BE2C (cell line): ENCODE measurements at regions not wholly inside any gene's neighbourhood (a gene's known extent, or its start where the extent isn't known, plus 50 kb on each side); places are given as distances from the start of the nearest gene placed in this dataset.

Source experiments
- DNase-seq: peaks from one replicate; pipeline ENCODE4 v3.0.0-alpha.2; 2020
- H3K27me3 ChIP-seq: fragments of 250-450 bp; sonication (Bioruptor Pico); 2 replicates; pipeline ENCODE4 v1.5.1; 2020; ENCODE audit warnings: mild to moderate bottlenecking
- H3K36me3 ChIP-seq: fragments of 250-450 bp; sonication (Bioruptor Pico); 2 replicates; pipeline ENCODE4 v1.5.1; 2020; ENCODE audit warnings: mild to moderate bottlenecking
- H3K4me1 ChIP-seq: fragments of 250-450 bp; sonication (Bioruptor Pico); 2 replicates; pipeline ENCODE4 v1.5.1; 2020
- H3K4me3 ChIP-seq: 2 replicates; pipeline ENCODE4 v1.5.1; 2011; ENCODE audit warnings: low read depth, low read length
- H3K9me3 ChIP-seq: fragments of 250-450 bp; sonication (Bioruptor Pico); 2 replicates; pipeline ENCODE4 v1.5.1; 2020
- CTCF ChIP-seq: IDR thresholded peaks from 2 replicates; pipeline ENCODE4 v1.5.1; 2012; ENCODE audit warnings: mild to moderate bottlenecking, low read depth, low read length

GRCh38 chr17:63290784-63291183, 155.3 kb downstream of the CYB561 start:
- no peak for DNase-seq
- no peak for TF ChIP-seq CTCF
- Histone ChIP-seq H3K4me3 (no peak overlapping the region), H3K9me3 (no peaks in the 10 kb centered on the region; the same call in 1 of the 2 replicates), H3K36me3 (peaks cover 11% of the 10 kb centered on the region), H3K4me1 (peaks cover 14% of the 10 kb centered on the region), H3K27me3 (no peaks in the 10 kb centered on the region)

- H3K4me3 ChIP-seq = no peak overlapping the region
- no peak for TF ChIP-seq CTCF
- peaks cover 14% of the 10 kb centered on the region for H3K4me1 ChIP-seq
- DNase-seq = no peak
- H3K36me3 ChIP-seq = peaks cover 16% of the 10 kb centered on the region
- no peaks in the 10 kb centered on the region; the same call in 1 of the 2 replicates for H3K9me3 ChIP-seq
- H3K27me3 ChIP-seq = no peaks in the 10 kb centered on the region
These were observed 154.8 kb downstream of the CYB561 start for GRCh38 chr17:63291258-63291657.

GRCh38 chr17:63292421-63292820, 153.7 kb downstream of the CYB561 start:
- no peaks in the 10 kb centered on the region for H3K27me3 ChIP-seq
- no peak for TF ChIP-seq CTCF
- H3K9me3 ChIP-seq = no peaks in the 10 kb centered on the region; the same call in 1 of the 2 replicates
- H3K4me1 ChIP-seq = peaks cover 14% of the 10 kb centered on the region
- no peak overlapping the region for H3K4me3 ChIP-seq
- peaks cover 19% of the 10 kb centered on the region for H3K36me3 ChIP-seq
- DNase-seq = no peak

- Histone ChIP-seq H3K36me3 (peaks cover 24% of the 10 kb centered on the region), H3K4me3 (no peak overlapping the region), H3K27me3 (no peaks in the 10 kb centered on the region), H3K9me3 (peaks cover 3% of the 10 kb centered on the region; the same call in 1 of the 2 replicates), H3K4me1 (peaks cover 14% of the 10 kb centered on the region)
- DNase-seq = no peak
- TF ChIP-seq CTCF = no peak
These were observed 152.6 kb downstream of the CYB561 start for GRCh38 chr17:63293323-63294075.

GRCh38 chr17:63294776-63295175, 151.3 kb downstream of the CYB561 start:
- Histone ChIP-seq H3K27me3 (no peaks in the 10 kb centered on the region), H3K9me3 (peaks cover 9% of the 10 kb centered on the region), H3K36me3 (peaks cover 24% of the 10 kb centered on the region), H3K4me3 (no peak overlapping the region), H3K4me1 (peaks cover 14% of the 10 kb centered on the region)
- no peak for TF ChIP-seq CTCF
- no peak for DNase-seq

- Histone ChIP-seq H3K4me3 (no peak overlapping the region), H3K9me3 (peaks cover 9% of the 10 kb centered on the region), H3K36me3 (peaks cover 24% of the 10 kb centered on the region), H3K27me3 (no peaks in the 10 kb centered on the region), H3K4me1 (peaks cover 14% of the 10 kb centered on the region)
- no peak for TF ChIP-seq CTCF
- DNase-seq = no peak
These were observed 150.8 kb downstream of the CYB561 start for GRCh38 chr17:63295288-63295687.
